Activated CD4-positive, alpha-beta T cell treated with anti-CD3 and anti-CD28 coated beads for 36 hours (primary cell): ENCODE measurements at regions not wholly inside any gene's neighbourhood (a gene's known extent, or its start where the extent isn't known, plus 50 kb on each side); places are given as distances from the start of the nearest gene placed in this dataset.
A peak's percentile ranks its signal among the peaks of the same experiment; 100 is the strongest.

ENCODE experiments used
- ATAC-seq: fragments of 200-7000 bp; cut with Tn5 transposase; one replicate; pipeline ENCODE4 v1.10.0; 2021; ENCODE audit warnings: mild to moderate bottlenecking, moderate library complexity
- CTCF ChIA-PET: fragments of 350-600 bp; sonication (Branson Sonifier 250); formaldehyde crosslinking; loops from one replicate; lab custom pipeline; 2021; ENCODE audit warnings: antibody characterized with exemption; lab: Charles Lee
- POLR2A ChIA-PET: fragments of 350-600 bp; sonication (Branson Sonifier 250); formaldehyde crosslinking; loops from one replicate; lab custom pipeline; 2021; ENCODE audit warnings: antibody characterized with exemption, inconsistent platforms; lab: Charles Lee
- DNase-seq: peaks from one replicate; pipeline ENCODE4 v3.0.0-alpha.2; 2020
- H3K27ac Mint-ChIP-seq: one replicate; pipeline ENCODE4 v1.8.0; 2021; ENCODE audit warnings: mixed read lengths
- H3K27me3 Mint-ChIP-seq: one replicate; pipeline ENCODE4 v1.8.0; 2021; ENCODE audit warnings: mixed read lengths
- H3K36me3 Mint-ChIP-seq: one replicate; pipeline ENCODE4 v1.8.0; 2021; ENCODE audit warnings: low read depth, mixed read lengths
- H3K4me1 Mint-ChIP-seq: one replicate; pipeline ENCODE4 v1.8.0; 2021; ENCODE audit warnings: mixed read lengths
- H3K4me3 Mint-ChIP-seq: one replicate; pipeline ENCODE4 v1.8.0; 2021; ENCODE audit warnings: mild to moderate bottlenecking, moderate library complexity, mixed read lengths
- H3K9me3 Mint-ChIP-seq: one replicate; pipeline ENCODE4 v1.8.0; 2021; ENCODE audit warnings: low read depth, mixed read lengths
- intact Hi-C, 2 experiments: fragments of 100-400 bp; cut with DNase I in 1 of 2; cut with micrococcal nuclease in 1 of 2; formaldehyde crosslinking; loops; one replicate each; pipeline versions ENCODE4 v1.14.2 to v1.15.1; 2022 to 2024; cut with DNase I, micrococcal nuclease

GRCh38 chr18:47618758-47619157 is 311.7 kb downstream of the SMAD2 start:
- no peak for DNase-seq
- ChIA-PET CTCF (interaction anchor here (0.8 kb wide), 1 partner anchor 123 kb away, joined by 3 read pairs; no protein-coding TSS in a partner anchor), POLR2A (no interaction called here)

DNA sequence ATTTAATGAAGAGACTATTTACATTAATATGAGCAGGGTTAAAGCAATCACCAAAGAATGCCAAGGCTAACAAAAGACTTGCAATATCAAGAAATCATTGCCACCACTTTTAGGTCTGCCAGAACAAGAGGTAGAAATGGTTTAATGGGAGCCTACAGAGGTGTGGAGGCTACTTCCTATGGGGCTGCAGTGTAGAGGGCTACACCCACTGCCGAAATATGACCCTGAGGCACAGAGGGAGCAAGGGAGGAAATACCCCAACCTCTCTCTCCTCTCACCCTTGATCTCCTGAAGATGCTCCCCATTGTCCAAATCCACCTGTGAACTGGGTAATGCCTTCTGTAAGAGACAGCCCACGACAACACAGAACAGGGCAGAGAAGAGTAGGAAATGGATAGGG is 315.4 kb downstream of the SMAD2 start:
- peaks cover 2% of the 10 kb centered on the region for H3K9me3 Mint-ChIP-seq
- no peak overlapping the region for H3K4me3 Mint-ChIP-seq
- DNase-seq (no peak), ATAC-seq (no peak)
- no peak overlapping the region for H3K27ac Mint-ChIP-seq
- H3K4me1 Mint-ChIP-seq = no peaks in the 10 kb centered on the region
- ChIA-PET POLR2A (no interaction called here), CTCF (no interaction called here)
- H3K36me3 Mint-ChIP-seq = no peaks in the 10 kb centered on the region
- peaks cover 10% of the 10 kb centered on the region for H3K27me3 Mint-ChIP-seq
- intact Hi-C loops = no loop called here

More at GRCh38 chr18:47618758-47619157, 311.7 kb downstream of the SMAD2 start:
- H3K36me3 Mint-ChIP-seq = no peaks in the 10 kb centered on the region
- H3K4me3 Mint-ChIP-seq = no peak overlapping the region
- peaks cover 16% of the 10 kb centered on the region for H3K27me3 Mint-ChIP-seq
- H3K9me3 Mint-ChIP-seq = no peaks in the 10 kb centered on the region
- H3K4me1 Mint-ChIP-seq = no peaks in the 10 kb centered on the region
- intact Hi-C loops = no loop called here
- no peak for ATAC-seq
- no peak overlapping the region for H3K27ac Mint-ChIP-seq

DNA sequence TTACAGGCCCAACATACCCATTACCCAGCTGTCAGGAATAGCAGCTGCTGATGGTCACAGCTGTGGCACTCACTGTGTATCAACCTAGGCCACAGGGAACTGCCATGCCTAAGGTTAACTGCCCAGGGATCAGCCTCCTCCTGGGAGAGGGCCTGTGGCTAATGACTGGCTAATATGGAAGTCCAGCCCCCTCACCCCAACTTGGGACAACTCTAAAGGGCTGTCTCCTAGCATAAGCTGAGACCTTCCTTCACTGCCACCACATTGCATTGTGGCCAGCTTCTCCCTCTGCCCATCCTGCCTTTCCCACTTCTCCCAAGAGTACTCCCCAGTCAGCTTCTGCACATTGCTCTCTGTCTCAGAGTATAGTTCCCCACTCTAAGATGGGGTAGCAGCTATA is 316.5 kb downstream of the SMAD2 start:
- intact Hi-C loops = no loop called here
- Mint-ChIP-seq H3K4me1 (no peaks in the 10 kb centered on the region), H3K27me3 (peaks cover 4% of the 10 kb centered on the region), H3K4me3 (no peak overlapping the region), H3K27ac (no peak overlapping the region), H3K9me3 (peaks cover 2% of the 10 kb centered on the region), H3K36me3 (no peaks in the 10 kb centered on the region)
- CTCF ChIA-PET = interaction anchor here (0.6 kb wide), 1 partner anchor 134 kb away, joined by 3 read pairs; no protein-coding TSS in a partner anchor
- POLR2A ChIA-PET = no interaction called here
- DNase-seq (no peak), ATAC-seq (no peak)

- Mint-ChIP-seq H3K4me3 (no peak overlapping the region), H3K27ac (no peak overlapping the region), H3K36me3 (no peaks in the 10 kb centered on the region), H3K4me1 (no peaks in the 10 kb centered on the region), H3K27me3 (peaks cover 7% of the 10 kb centered on the region), H3K9me3 (peaks cover 2% of the 10 kb centered on the region)
- POLR2A ChIA-PET = no interaction called here
- DNase-seq (no peak), ATAC-seq (no peak)
- intact Hi-C loops = no loop called here
- CTCF ChIA-PET = no interaction called here
Observed at GRCh38 chr18:47611649-47612048, 318.8 kb downstream of the SMAD2 start.

GRCh38 chr18:47606526-47606925 is 323.9 kb downstream of the SMAD2 start:
- DNase-seq (no peak), ATAC-seq (no peak)
- Mint-ChIP-seq H3K9me3 (peaks cover 2% of the 10 kb centered on the region), H3K27me3 (peaks cover 7% of the 10 kb centered on the region), H3K36me3 (no peaks in the 10 kb centered on the region), H3K4me1 (no peaks in the 10 kb centered on the region), H3K4me3 (no peak overlapping the region), H3K27ac (no peak overlapping the region)
- intact Hi-C loops = no loop called here
- ChIA-PET POLR2A (interaction anchor here (0.6 kb wide), 1 partner anchor 844 kb away, joined by 3 read pairs; no protein-coding TSS in a partner anchor), CTCF (interaction anchor here (0.7 kb wide), 1 partner anchor 11 kb away, joined by 3 read pairs; no protein-coding TSS in a partner anchor)

- H3K27ac Mint-ChIP-seq = no peak overlapping the region
- CTCF ChIA-PET = no interaction called here
- H3K4me3 Mint-ChIP-seq = no peak overlapping the region
- H3K36me3 Mint-ChIP-seq = no peaks in the 10 kb centered on the region
- POLR2A ChIA-PET = no interaction called here
- peaks cover 7% of the 10 kb centered on the region for H3K27me3 Mint-ChIP-seq
- DNase-seq (no peak), ATAC-seq (no peak)
- no peaks in the 10 kb centered on the region for H3K9me3 Mint-ChIP-seq
- intact Hi-C loops = no loop called here
- no peaks in the 10 kb centered on the region for H3K4me1 Mint-ChIP-seq
Observed at GRCh38 chr18:47605093-47605492, 325.4 kb downstream of the SMAD2 start.

DNA sequence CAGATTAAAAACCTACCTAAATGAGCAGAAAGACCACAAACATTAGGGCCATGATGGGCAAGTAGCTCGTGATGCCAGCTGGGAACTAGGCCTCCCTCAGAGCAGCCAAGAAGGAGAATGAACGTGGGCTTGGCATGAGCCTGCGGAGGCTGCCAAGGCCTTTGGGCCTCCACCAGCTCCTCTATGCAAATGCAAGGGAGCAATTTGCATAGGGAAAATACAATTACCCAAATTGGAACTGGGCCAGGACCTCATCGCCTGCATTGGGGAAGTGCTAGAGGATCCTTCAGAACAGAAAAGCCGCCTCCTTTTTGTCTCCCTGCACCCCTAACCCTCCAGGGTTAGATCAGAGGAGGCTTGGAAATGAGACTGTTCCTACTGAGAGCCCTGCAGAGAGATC is 326.4 kb downstream of the SMAD2 start:
- ATAC-seq (no peak), DNase-seq (no peak)
- Mint-ChIP-seq H3K9me3 (no peaks in the 10 kb centered on the region), H3K27me3 (peaks cover 7% of the 10 kb centered on the region), H3K4me3 (no peak overlapping the region), H3K36me3 (no peaks in the 10 kb centered on the region), H3K4me1 (no peaks in the 10 kb centered on the region), H3K27ac (no peak overlapping the region)
- ChIA-PET POLR2A (no interaction called here), CTCF (no interaction called here)
- intact Hi-C loops = no loop called here

GRCh38 chr18:47603158-47603557 is 327.3 kb downstream of the SMAD2 start:
- H3K27ac Mint-ChIP-seq = no peak overlapping the region
- intact Hi-C loops = no loop called here
- peaks cover 4% of the 10 kb centered on the region for H3K27me3 Mint-ChIP-seq
- no peaks in the 10 kb centered on the region for H3K4me1 Mint-ChIP-seq
- H3K4me3 Mint-ChIP-seq = no peak overlapping the region
- DNase-seq = no peak
- ChIA-PET CTCF (no interaction called here), POLR2A (no interaction called here)
- H3K9me3 Mint-ChIP-seq = no peaks in the 10 kb centered on the region
- no peaks in the 10 kb centered on the region for H3K36me3 Mint-ChIP-seq
- no peak for ATAC-seq

DNA sequence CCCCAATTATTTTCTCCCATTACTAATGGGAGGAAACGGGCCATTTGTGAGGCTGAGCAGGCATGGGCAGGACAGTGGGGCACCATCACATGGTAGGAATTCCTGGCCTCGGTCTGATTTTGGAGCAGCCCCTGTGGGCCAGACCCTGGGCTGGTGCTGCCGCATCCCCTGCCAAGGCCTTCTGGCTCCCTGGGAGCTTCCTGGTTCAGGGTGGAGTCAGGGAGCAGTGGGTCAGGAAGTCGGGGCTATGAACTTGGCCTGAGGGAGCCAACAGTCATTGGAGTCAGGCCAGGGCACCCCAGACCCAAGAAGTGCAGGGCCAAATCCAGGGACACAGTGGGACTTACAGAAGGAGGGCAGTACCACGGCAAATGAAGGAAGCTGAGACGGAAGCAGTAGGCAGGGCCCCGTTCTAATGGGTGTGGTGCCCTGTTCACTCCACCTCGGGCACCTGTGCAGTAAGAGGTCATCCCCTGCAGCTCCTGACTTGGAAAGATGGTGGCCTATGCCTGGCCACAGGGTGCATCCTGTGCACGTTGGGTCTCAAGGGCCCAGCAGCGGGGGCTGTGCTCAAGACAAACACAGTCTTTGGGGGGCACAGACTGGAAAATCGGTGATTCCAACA is 328.1 kb downstream of the SMAD2 start:
- CTCF ChIA-PET = no interaction called here
- no peak for DNase-seq
- Mint-ChIP-seq H3K27ac (no peak overlapping the region), H3K36me3 (no peaks in the 10 kb centered on the region), H3K4me1 (no peaks in the 10 kb centered on the region), H3K27me3 (peaks cover 4% of the 10 kb centered on the region), H3K9me3 (no peaks in the 10 kb centered on the region), H3K4me3 (no peak overlapping the region)
- intact Hi-C loops = no loop called here
- ATAC-seq = no peak
- POLR2A ChIA-PET = no interaction called here

DNA sequence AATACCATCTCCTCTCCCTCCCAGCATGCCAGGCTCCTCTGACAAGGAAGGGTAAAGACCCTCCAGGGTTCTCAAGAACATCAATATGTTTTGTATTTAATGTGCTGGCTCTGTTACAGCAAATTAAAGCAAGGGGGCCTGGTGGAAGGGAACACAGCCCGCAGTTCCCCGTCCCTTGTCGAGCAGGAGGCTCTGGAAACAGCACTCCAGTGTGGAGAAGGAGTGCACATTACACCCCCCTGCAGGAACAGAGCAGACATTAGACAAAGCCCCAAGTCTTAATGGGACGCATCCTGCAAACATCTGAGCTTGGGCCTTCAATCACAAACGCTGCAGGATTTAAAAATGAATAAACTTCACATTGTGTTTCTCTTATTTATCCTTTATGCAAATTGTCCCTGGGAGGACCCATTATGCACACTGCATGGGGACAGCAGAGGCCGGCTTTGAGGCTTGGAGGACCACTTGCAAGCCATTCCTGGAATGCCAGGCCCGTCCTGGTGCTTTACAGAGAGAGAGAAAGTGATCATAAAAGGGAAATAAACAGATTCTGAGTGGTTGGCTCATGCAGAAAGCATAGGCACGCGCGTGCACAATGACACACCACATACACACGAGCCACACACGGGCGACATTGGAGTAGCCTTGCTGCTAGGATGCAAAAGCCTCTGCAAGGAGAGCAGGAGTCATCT is 328.7 kb downstream of the SMAD2 start:
- intact Hi-C loops = no loop called here
- DNase-seq = no peak
- POLR2A ChIA-PET = no interaction called here
- CTCF ChIA-PET = no interaction called here
- H3K4me3 Mint-ChIP-seq = no peak overlapping the region
- no peaks in the 10 kb centered on the region for H3K4me1 Mint-ChIP-seq
- no peak overlapping the region for H3K27ac Mint-ChIP-seq
- H3K9me3 Mint-ChIP-seq = no peaks in the 10 kb centered on the region
- H3K36me3 Mint-ChIP-seq = no peaks in the 10 kb centered on the region
- no peak for ATAC-seq
- peaks cover 5% of the 10 kb centered on the region for H3K27me3 Mint-ChIP-seq

DNA sequence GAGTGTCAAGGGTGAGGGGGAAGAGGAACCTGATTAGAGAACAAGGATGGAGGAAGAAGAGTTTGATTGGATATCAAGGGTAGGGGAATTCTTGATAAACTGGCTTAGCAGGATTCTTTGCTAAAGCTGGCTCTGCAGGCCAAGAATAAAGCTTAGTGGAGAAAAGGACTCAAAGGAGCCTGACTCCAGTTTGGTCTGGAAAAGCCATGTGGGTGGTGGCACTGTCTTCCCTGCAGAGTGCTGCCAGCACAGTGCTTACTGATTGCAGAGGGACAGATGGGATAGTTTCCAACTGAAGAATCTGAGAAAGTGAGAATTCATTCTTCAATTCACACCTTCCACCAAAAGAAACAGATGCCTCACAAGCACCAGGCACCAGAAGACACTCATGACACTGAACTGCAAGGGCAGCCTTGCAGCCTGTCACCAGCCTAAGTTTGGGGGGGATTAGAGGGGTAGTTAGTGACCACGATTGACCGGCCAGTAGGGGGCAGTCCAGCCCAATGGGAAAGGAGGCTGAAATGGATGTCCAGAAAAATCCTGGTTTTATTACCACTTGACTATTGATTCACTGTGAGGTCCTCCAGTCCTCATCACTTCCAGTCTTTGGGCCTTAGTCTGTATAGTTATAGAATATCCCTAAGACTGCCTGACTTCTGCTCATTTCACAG is 334.5 kb downstream of the SMAD2 start:
- DNase-seq = peak; percentile 49
- Mint-ChIP-seq H3K4me3 (no peak overlapping the region), H3K9me3 (no peaks in the 10 kb centered on the region), H3K27ac (no peak overlapping the region), H3K36me3 (no peaks in the 10 kb centered on the region), H3K27me3 (peaks cover 31% of the 10 kb centered on the region), H3K4me1 (no peaks in the 10 kb centered on the region)
- no peak for ATAC-seq
- ChIA-PET CTCF (interaction anchor here (0.6 kb wide), 1 partner anchor 499 kb away, joined by 3 read pairs; no protein-coding TSS in a partner anchor), POLR2A (no interaction called here)
- intact Hi-C loops = loop anchor here (1.0 kb wide), 1 partner anchor 153 kb away; no protein-coding TSS in a partner anchor
